HUES64 (cell line): ENCODE measurements at regions not wholly inside any gene's neighbourhood (a gene's known extent, or its start where the extent isn't known, plus 50 kb on each side); places are given as distances from the start of the nearest gene placed in this dataset.

Experiments used
- H3K27ac ChIP-seq: 2 replicates; pipeline ENCODE4 v1.7.0; 2013; ENCODE audit warnings: low read depth, low read length, inconsistent platforms
- H3K27me3 ChIP-seq: 2 replicates; pipeline ENCODE4 v1.6.1; 2013; ENCODE audit warnings: mild to moderate bottlenecking, low read length; ENCODE audit not compliant: insufficient read depth
- H3K36me3 ChIP-seq: 2 replicates; pipeline ENCODE4 v1.6.1; 2013; ENCODE audit warnings: mild to moderate bottlenecking, low read length; ENCODE audit not compliant: insufficient read depth
- H3K4me1 ChIP-seq: 2 replicates; pipeline ENCODE4 v1.6.1; 2013; ENCODE audit warnings: mild to moderate bottlenecking, low read length, moderate library complexity; ENCODE audit not compliant: insufficient read depth
- H3K4me3 ChIP-seq: 2 replicates; pipeline ENCODE4 v1.5.1; 2013; ENCODE audit warnings: mild to moderate bottlenecking, low read length, moderate library complexity
- H3K9ac ChIP-seq: 2 replicates; pipeline ENCODE4 v1.6.1; 2013; ENCODE audit warnings: mild to moderate bottlenecking, low read depth, low read length
- H3K9me3 ChIP-seq: 2 replicates; pipeline ENCODE4 v1.6.1; 2013; ENCODE audit warnings: low read depth, low read length; ENCODE audit not compliant: insufficient read depth
- WGBS: fragments of 150-250, 120-280 bp; methylation state at CpG from one replicate; pipeline ENCODE4 v1.1.7; 2013; ENCODE audit warnings: missing lambda C conversion rate; 5-methylcytosine and 5-hydroxymethylcytosine counted together

DNA sequence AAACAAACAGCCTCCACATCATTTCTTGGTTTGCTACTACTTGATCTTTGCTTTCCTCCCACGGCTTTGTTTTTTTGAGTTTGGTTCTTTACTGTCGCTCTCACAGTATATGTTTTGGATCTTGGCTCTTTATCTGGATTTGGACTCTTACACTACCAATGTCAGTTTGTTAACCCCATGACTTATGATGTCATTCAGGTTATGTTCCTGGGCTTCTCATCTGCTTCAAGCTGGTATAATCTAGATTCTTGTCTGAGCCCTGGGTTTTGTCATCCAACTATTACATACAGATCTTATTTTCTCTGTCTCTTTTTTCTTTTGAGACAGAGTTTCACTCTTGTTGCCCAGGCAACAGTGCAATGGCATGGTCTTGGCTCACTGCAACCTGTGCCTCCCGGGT, 482.9 kb upstream of the TEX13C start:
- H3K9me3 ChIP-seq: no peaks in the 10 kb centered on the region

GRCh38 chrX:124842205-124842604, 477.5 kb upstream of the TEX13C start:
- H3K9me3 ChIP-seq: no peaks in the 10 kb centered on the region
- WGBS: 0% methylated on average over 1 of the region's 2 CpGs
- H3K36me3 ChIP-seq: no peaks in the 10 kb centered on the region
- H3K9ac ChIP-seq: no peak overlapping the region
- H3K27me3 ChIP-seq: no peaks in the 10 kb centered on the region
- no peak overlapping the region for H3K27ac ChIP-seq
- H3K4me3 ChIP-seq: no peak overlapping the region
- peaks cover 13% of the 10 kb centered on the region; the same call in 1 of the 2 replicates for H3K4me1 ChIP-seq

More for the DNA sequence above, 482.9 kb upstream of the TEX13C start:
- H3K36me3 ChIP-seq: no peaks in the 10 kb centered on the region
- no peak overlapping the region for H3K4me3 ChIP-seq
- H3K27ac ChIP-seq: no peak overlapping the region
- WGBS: 97% methylated on average over 3 of the region's 3 CpGs
- H3K9ac ChIP-seq: no peak overlapping the region
- no peaks in the 10 kb centered on the region for H3K27me3 ChIP-seq
- H3K4me1 ChIP-seq: no peaks in the 10 kb centered on the region; the same call in 1 of the 2 replicates

DNA sequence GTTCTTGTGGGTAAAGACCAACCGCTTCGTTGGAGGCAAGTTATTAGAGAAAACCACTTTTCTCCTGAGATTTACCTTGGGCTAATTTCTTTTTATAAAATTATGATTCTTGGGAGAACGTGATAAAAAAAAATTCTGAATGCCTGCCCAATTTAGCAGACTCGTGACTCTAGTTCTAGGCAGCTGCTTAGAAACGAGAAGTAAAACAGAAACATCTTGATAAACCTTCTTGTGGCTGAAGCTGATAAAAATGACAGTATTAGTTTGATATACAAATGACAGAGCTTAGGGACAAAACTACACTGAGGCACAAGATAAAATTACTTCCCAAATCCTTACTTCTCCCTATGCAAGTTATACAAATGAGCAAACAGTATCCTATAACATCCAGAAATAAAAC, 458.9 kb upstream of the TEX13C start:
- no peak overlapping the region for H3K4me3 ChIP-seq
- H3K36me3 ChIP-seq: no peaks in the 10 kb centered on the region
- H3K9ac ChIP-seq: no peak overlapping the region
- H3K9me3 ChIP-seq: no peaks in the 10 kb centered on the region
- H3K4me1 ChIP-seq: no peaks in the 10 kb centered on the region
- no peaks in the 10 kb centered on the region for H3K27me3 ChIP-seq
- no peak overlapping the region for H3K27ac ChIP-seq
- 92% methylated on average over 3 of the region's 5 CpGs for WGBS

- no peaks in the 10 kb centered on the region for H3K27me3 ChIP-seq
- WGBS: 100% methylated on average over 2 of the region's 4 CpGs
These were observed 457.4 kb upstream of the TEX13C start for GRCh38 chrX:124862301-124862700.

DNA sequence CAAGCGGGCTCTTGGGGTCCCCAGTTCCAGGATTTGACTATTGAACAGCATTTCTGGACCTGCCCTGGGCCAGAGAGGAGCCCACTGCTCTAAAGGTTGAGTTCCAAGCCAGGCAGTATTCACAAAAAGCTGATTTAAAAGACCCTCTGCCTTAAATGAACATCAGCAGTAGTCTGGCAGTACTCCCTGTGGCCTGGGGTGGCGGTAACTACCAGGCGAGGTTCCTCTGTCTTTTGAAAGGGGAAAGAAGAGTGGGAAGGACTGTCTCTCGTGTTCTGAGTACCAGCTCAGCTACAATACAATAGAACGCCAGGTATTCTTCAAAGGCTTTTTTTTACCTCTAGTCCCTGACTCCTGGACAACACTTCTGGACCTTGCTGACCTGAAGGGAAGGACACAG, 456.4 kb upstream of the TEX13C start:
- no peaks in the 10 kb centered on the region for H3K27me3 ChIP-seq
- H3K4me1 ChIP-seq: no peaks in the 10 kb centered on the region
- H3K4me3 ChIP-seq: no peak overlapping the region
- WGBS: 89% methylated on average over 4 of the region's 5 CpGs
- no peak overlapping the region for H3K9ac ChIP-seq
- H3K9me3 ChIP-seq: no peaks in the 10 kb centered on the region
- H3K27ac ChIP-seq: no peak overlapping the region
- H3K36me3 ChIP-seq: no peaks in the 10 kb centered on the region

More at GRCh38 chrX:124862301-124862700, 457.4 kb upstream of the TEX13C start:
- no peaks in the 10 kb centered on the region for H3K4me1 ChIP-seq
- no peak overlapping the region for H3K4me3 ChIP-seq
- no peaks in the 10 kb centered on the region for H3K36me3 ChIP-seq
- no peak overlapping the region for H3K9ac ChIP-seq
- no peaks in the 10 kb centered on the region for H3K9me3 ChIP-seq
- H3K27ac ChIP-seq: no peak overlapping the region

GRCh38 chrX:124887572-124887971, 432.1 kb upstream of the TEX13C start:
- Histone ChIP-seq H3K27ac (no peak overlapping the region), H3K36me3 (no peaks in the 10 kb centered on the region), H3K4me3 (no peak overlapping the region), H3K9ac (no peak overlapping the region), H3K27me3 (no peaks in the 10 kb centered on the region), H3K9me3 (no peaks in the 10 kb centered on the region), H3K4me1 (no peaks in the 10 kb centered on the region)
- 86% methylated on average over 1 of the region's 1 CpG for whole genome bisulfite sequencing

- 96% methylated on average over 3 of the region's 4 CpGs for whole genome bisulfite sequencing
- no peak overlapping the region for H3K27ac ChIP-seq
- no peak overlapping the region for H3K9ac ChIP-seq
- H3K36me3 ChIP-seq: no peaks in the 10 kb centered on the region
- no peak overlapping the region for H3K4me3 ChIP-seq
- H3K9me3 ChIP-seq: no peaks in the 10 kb centered on the region
- no peaks in the 10 kb centered on the region for H3K4me1 ChIP-seq
- H3K27me3 ChIP-seq: no peaks in the 10 kb centered on the region
These were observed 423.7 kb upstream of the TEX13C start for GRCh38 chrX:124895947-124896346.

GRCh38 chrX:124902953-124903352, 416.7 kb upstream of the TEX13C start:
- Histone ChIP-seq H3K9ac (no peak overlapping the region), H3K27me3 (no peaks in the 10 kb centered on the region), H3K9me3 (no peaks in the 10 kb centered on the region), H3K36me3 (no peaks in the 10 kb centered on the region), H3K27ac (no peak overlapping the region), H3K4me3 (no peak overlapping the region), H3K4me1 (no peaks in the 10 kb centered on the region)
- WGBS: 92% methylated on average over 2 of the region's 2 CpGs

- no peaks in the 10 kb centered on the region for H3K4me1 ChIP-seq
- H3K27me3 ChIP-seq: no peaks in the 10 kb centered on the region
- H3K36me3 ChIP-seq: no peaks in the 10 kb centered on the region
- WGBS: 91% methylated on average over 3 of the region's 4 CpGs
- H3K27ac ChIP-seq: no peak overlapping the region
- no peak overlapping the region for H3K9ac ChIP-seq
- no peak overlapping the region for H3K4me3 ChIP-seq
- no peaks in the 10 kb centered on the region for H3K9me3 ChIP-seq
These were observed 409.1 kb upstream of the TEX13C start for GRCh38 chrX:124910611-124911010.

DNA sequence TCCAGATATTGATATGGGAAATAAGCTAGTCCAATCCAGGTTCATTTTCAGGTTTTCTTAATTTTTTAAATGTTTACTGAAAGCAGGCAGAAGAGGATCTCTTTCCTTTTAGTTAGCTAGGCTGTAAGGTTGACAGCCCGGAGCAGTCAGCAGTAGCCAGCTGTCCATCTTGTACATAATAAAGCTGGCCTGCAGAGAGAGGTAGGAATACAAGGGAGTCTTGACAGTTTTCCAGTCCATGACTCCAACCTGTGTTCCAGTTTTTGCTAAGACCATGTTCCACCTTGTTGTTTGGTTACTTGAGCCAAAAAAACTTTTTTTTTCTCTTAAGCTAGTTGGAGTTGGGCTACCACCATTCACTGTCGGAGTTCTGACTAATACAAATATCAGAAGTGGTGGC, 402.7 kb upstream of the TEX13C start:
- no peaks in the 10 kb centered on the region for H3K27me3 ChIP-seq
- no peak overlapping the region for H3K27ac ChIP-seq
- H3K9ac ChIP-seq: no peak overlapping the region
- no peaks in the 10 kb centered on the region for H3K4me1 ChIP-seq
- no peaks in the 10 kb centered on the region for H3K9me3 ChIP-seq
- 100% methylated on average over 2 of the region's 2 CpGs for WGBS
- H3K4me3 ChIP-seq: no peak overlapping the region
- no peaks in the 10 kb centered on the region for H3K36me3 ChIP-seq

GRCh38 chrX:124925681-124926080, 394.0 kb upstream of the TEX13C start:
- WGBS: 94% methylated on average over 1 of the region's 1 CpG
- no peak overlapping the region for H3K9ac ChIP-seq
- no peaks in the 10 kb centered on the region for H3K9me3 ChIP-seq
- H3K27me3 ChIP-seq: no peaks in the 10 kb centered on the region
- H3K36me3 ChIP-seq: no peaks in the 10 kb centered on the region
- H3K4me1 ChIP-seq: no peaks in the 10 kb centered on the region
- H3K4me3 ChIP-seq: no peak overlapping the region
- no peak overlapping the region for H3K27ac ChIP-seq

DNA sequence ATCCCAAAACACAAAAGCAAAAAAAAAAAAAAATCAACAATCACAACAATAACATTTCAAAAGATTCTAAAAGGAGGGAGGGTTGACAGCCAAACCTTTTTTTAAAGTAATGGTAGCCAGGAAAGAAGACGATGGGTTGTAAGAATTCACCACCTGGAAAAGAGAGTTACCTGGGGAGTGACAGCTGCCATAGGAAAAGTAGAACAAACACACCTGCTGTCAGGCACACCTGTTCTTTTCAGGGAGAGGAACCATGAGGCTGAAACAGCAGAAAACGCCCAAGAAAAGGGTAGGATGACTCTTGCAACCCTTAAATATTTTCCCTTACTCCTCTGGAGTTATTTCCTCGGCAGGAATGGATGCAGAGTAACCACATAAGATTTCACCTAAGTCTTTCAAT, 388.4 kb upstream of the TEX13C start:
- H3K9me3 ChIP-seq: no peaks in the 10 kb centered on the region
- H3K9ac ChIP-seq: no peak overlapping the region
- no peaks in the 10 kb centered on the region for H3K36me3 ChIP-seq
- 98% methylated on average over 3 of the region's 3 CpGs for WGBS
- no peak overlapping the region for H3K27ac ChIP-seq
- H3K4me1 ChIP-seq: peaks cover 8% of the 10 kb centered on the region; the same call in 1 of the 2 replicates
- no peak overlapping the region for H3K4me3 ChIP-seq
- H3K27me3 ChIP-seq: no peaks in the 10 kb centered on the region
